Type B pancreatic cell (in vitro differentiated cells): ENCODE measurements at regions not wholly inside any gene's neighbourhood (a gene's known extent, or its start where the extent isn't known, plus 50 kb on each side); places are given as distances from the start of the nearest gene placed in this dataset.

Experiments used
- DNase-seq: peaks from one replicate; pipeline ENCODE4 v3.0.0; 2021; ENCODE audit warnings: mixed read lengths; ENCODE audit not compliant: unreplicated experiment; ENCODE audit errors: extremely low spot score
- H3K27ac Mint-ChIP-seq: 2 replicates; pipeline ENCODE4 v1.8.0; 2021; ENCODE audit warnings: mild to moderate bottlenecking, mixed read lengths
- H3K27me3 Mint-ChIP-seq: 2 replicates; pipeline ENCODE4 v1.8.0; 2021; ENCODE audit warnings: mixed read lengths
- H3K36me3 Mint-ChIP-seq: 2 replicates; pipeline ENCODE4 v1.8.0; 2021; ENCODE audit warnings: mixed read lengths
- H3K4me1 Mint-ChIP-seq: one replicate; pipeline ENCODE4 v1.8.0; 2021; ENCODE audit warnings: mixed read lengths; ENCODE audit not compliant: unreplicated experiment
- H3K4me3 Mint-ChIP-seq: 2 replicates; pipeline ENCODE4 v1.8.0; 2021; ENCODE audit warnings: mild to moderate bottlenecking, mixed read lengths
- H3K9me3 Mint-ChIP-seq: 2 replicates; pipeline ENCODE4 v1.8.0; 2021; ENCODE audit warnings: mixed read lengths
- TF ChIP-seq, protein P1 (sequence below): fragments of 200-600 bp; sonication (generic); conservative IDR thresholded peaks from 2 replicates; pipeline ENCODE4 v1.5.0; 2021; ENCODE audit warnings: antibody characterized with exemption, mild to moderate bottlenecking

DNA sequence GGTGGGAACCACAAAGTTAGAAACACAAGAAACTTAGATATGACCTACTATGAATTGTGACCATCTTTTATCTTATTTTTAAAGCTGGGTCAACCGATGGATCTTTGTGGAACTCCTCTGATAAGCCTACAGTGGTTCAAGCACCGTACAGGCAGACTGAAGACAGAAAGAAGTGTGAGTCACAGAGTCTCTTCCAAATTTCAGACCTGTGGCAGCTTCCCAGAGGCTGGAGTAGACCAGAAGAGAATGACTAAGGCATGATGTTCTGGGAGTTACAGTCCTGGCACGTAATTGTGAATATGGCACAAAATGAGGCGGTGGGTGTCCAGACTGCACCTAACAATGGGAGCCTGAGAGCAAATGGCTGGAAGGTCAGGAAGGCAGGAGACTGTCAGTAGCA is 70.0 kb downstream of the LMO4 start:
- TF ChIP-seq, protein P1, sequence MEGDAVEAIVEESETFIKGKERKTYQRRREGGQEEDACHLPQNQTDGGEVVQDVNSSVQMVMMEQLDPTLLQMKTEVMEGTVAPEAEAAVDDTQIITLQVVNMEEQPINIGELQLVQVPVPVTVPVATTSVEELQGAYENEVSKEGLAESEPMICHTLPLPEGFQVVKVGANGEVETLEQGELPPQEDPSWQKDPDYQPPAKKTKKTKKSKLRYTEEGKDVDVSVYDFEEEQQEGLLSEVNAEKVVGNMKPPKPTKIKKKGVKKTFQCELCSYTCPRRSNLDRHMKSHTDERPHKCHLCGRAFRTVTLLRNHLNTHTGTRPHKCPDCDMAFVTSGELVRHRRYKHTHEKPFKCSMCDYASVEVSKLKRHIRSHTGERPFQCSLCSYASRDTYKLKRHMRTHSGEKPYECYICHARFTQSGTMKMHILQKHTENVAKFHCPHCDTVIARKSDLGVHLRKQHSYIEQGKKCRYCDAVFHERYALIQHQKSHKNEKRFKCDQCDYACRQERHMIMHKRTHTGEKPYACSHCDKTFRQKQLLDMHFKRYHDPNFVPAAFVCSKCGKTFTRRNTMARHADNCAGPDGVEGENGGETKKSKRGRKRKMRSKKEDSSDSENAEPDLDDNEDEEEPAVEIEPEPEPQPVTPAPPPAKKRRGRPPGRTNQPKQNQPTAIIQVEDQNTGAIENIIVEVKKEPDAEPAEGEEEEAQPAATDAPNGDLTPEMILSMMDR: no peak
- Mint-ChIP-seq H3K36me3 (no peaks in the 10 kb centered on the region), H3K4me3 (no peak overlapping the region)

DNA sequence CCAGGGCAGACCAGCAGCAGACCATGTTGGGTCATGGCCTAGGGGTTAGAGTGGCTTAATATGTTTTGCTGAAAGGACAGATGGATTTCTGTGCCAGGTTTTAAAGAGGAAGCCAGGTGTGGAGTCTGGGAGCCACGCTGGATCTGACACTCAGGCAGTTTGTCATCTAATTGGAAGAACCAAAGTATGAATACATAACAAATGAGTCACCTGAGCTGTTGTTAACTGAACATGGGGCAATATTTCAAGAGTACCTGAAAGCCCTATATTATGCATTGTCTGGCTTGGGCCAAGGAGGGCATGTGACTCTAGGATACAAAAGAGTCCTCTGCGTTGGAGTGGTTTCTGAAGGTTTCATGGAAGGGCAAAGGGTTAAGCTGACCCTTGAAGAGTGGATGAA is 70.6 kb downstream of the LMO4 start:
- Mint-ChIP-seq H3K4me1 (peaks cover 10% of the 10 kb centered on the region), H3K27me3 (no peaks in the 10 kb centered on the region), H3K27ac (no peak overlapping the region), H3K9me3 (no peaks in the 10 kb centered on the region), H3K36me3 (no peaks in the 10 kb centered on the region), H3K4me3 (no peak overlapping the region)
- TF ChIP-seq, protein P1: no peak
- DNase-seq: no peak

More for the DNA sequence above, 70.0 kb downstream of the LMO4 start:
- H3K27me3 Mint-ChIP-seq: no peaks in the 10 kb centered on the region
- no peak overlapping the region for H3K27ac Mint-ChIP-seq
- peaks cover 10% of the 10 kb centered on the region for H3K4me1 Mint-ChIP-seq
- H3K9me3 Mint-ChIP-seq: no peaks in the 10 kb centered on the region
- DNase-seq: no peak

DNA sequence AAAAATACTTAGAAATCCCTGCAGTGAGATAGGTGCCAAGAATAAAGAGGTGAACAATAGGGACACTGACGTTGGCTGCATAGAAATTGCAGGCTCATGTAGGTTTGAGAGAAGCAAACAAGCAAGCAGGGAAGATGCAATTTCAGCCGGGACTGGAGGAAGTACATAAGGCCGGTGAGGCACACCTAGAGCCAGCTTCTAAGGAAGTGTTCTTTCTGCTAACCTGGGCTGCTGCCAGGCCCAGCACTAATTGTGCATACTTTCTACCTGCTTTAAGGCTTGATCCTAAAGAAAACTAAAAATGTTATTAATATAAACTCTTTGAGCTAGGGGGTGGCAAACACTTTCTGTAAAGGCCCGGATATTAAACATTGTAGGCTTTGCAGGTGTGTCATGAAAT is 71.0 kb downstream of the LMO4 start:
- no peaks in the 10 kb centered on the region for H3K9me3 Mint-ChIP-seq
- TF ChIP-seq, protein P1: no peak
- H3K27me3 Mint-ChIP-seq: no peaks in the 10 kb centered on the region
- H3K27ac Mint-ChIP-seq: no peak overlapping the region
- peaks cover 10% of the 10 kb centered on the region for H3K4me1 Mint-ChIP-seq
- H3K36me3 Mint-ChIP-seq: no peaks in the 10 kb centered on the region
- H3K4me3 Mint-ChIP-seq: no peak overlapping the region
- no peak for DNase-seq

DNA sequence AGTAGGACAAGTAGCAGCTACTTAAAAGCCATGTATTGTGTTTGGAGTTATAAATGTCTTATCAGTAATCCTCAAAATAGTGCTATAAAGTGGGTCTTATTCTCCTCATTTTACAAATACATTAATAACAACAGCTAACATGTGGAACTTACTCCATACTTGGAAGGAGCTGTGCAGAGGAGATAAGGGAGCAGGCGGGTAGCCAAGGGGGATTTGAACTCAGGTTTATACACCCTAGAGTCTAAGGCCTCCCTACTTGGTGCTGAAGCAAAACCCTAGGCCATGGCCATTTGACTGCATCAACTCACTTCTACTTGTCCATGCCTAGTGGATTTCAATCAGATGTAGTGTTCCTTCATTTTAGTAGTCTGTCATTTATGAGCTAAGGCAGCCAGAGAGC is 72.1 kb downstream of the LMO4 start:
- H3K27me3 Mint-ChIP-seq: no peaks in the 10 kb centered on the region
- H3K9me3 Mint-ChIP-seq: no peaks in the 10 kb centered on the region
- peaks cover 10% of the 10 kb centered on the region for H3K4me1 Mint-ChIP-seq
- H3K4me3 Mint-ChIP-seq: no peak overlapping the region
- no peak overlapping the region for H3K27ac Mint-ChIP-seq
- no peaks in the 10 kb centered on the region for H3K36me3 Mint-ChIP-seq
- no peak for DNase-seq
- TF ChIP-seq, protein P1: no peak

DNA sequence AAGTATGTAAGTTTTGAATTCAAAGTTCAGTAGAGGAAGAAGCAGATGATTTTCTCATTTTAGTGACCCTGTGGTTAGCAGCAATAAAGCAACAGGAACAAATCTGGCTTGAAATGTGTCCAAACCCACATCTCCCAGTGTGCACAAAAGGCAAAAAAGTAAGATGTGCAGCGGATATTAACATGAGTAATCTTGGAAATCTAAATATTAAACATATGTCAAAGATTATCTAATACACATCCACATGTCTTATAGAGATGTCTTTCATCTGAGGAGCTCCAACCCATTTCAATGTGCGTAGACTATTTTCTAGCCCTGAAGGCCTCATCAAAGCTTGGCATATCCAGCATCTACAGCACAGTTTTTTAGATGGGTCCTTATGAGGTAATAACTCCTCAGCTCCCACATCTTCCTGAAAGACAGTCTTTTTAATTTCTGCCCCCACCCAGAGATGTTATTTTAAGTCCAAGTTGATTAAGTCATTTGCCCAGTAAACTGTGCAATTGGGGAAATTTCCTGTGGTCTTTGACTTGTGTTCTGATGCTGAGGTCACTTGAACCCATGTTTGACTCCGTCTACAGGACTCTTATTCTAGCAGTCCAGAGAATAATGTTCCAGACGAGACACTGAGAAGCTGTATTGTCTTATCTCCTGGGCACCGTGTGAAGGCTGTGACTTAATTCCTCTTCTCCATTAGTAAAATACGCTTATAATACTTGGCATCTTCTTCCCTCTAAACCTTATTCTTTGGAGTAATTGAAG is 73.7 kb downstream of the LMO4 start:
- TF ChIP-seq, protein P1: no peak
- Mint-ChIP-seq H3K4me1 (peaks cover 10% of the 10 kb centered on the region), H3K27ac (no peak overlapping the region), H3K36me3 (no peaks in the 10 kb centered on the region), H3K4me3 (no peak overlapping the region), H3K9me3 (no peaks in the 10 kb centered on the region), H3K27me3 (no peaks in the 10 kb centered on the region)
- DNase-seq: no peak
